HL-60 (cell line): ENCODE measurements at regions not wholly inside any gene's neighbourhood (a gene's known extent, or its start where the extent isn't known, plus 50 kb on each side); places are given as distances from the start of the nearest gene placed in this dataset.
"Not testable (repeated sequence)": the region's sequence is repeated elsewhere in the genome, so short reads cannot be mapped to it uniquely, and the experiment has no call there.

Experiments
- DNase-seq, 2 experiments: peaks; one replicate each; pipeline ENCODE4 v3.0.0-alpha.2; 2010 to 2020; ENCODE audit warnings: low read depth in 1 of 2, low spot score in 1 of 2
- H3K27ac ChIP-seq: fragments of 250-450 bp; sonication (Bioruptor Pico); replicated peaks from 2 replicates; pipeline ENCODE4 v1.5.1; 2020; ENCODE audit warnings: mild to moderate bottlenecking, moderate library complexity
- H3K27me3 ChIP-seq: fragments of 250-450 bp; sonication (Bioruptor Pico); 2 replicates; pipeline ENCODE4 v1.5.1; 2021; ENCODE audit warnings: mild to moderate bottlenecking, moderate library complexity; ENCODE audit not compliant: insufficient read depth, poor library complexity, severe bottlenecking
- H3K4me3 ChIP-seq: replicated peaks from 2 replicates; pipeline ENCODE4 v1.5.1; 2011; ENCODE audit warnings: mild to moderate bottlenecking, control low read depth, low read length; ENCODE audit not compliant: insufficient read depth
- CTCF ChIP-seq: IDR thresholded peaks from one replicate; pipeline ENCODE4 v1.5.1; 2011; ENCODE audit warnings: low read length, control low read depth, inconsistent platforms; ENCODE audit not compliant: insufficient read depth
- GABPA ChIP-seq: IDR thresholded peaks from 2 replicates; pipeline ENCODE4 v1.6.1; 2012; ENCODE audit warnings: low read depth
- POLR2AphosphoS5 ChIP-seq: IDR thresholded peaks from 2 replicates; pipeline ENCODE4 v1.6.1; 2012; ENCODE audit warnings: low read depth
- REST ChIP-seq: IDR thresholded peaks from 2 replicates; pipeline ENCODE4 v1.6.1; 2012; ENCODE audit warnings: low read depth; ENCODE audit not compliant: insufficient replicate concordance
- SPI1 ChIP-seq: IDR thresholded peaks from 2 replicates; pipeline ENCODE4 v1.6.1; 2012; ENCODE audit warnings: low read depth, mild to moderate bottlenecking, borderline replicate concordance

- TF ChIP-seq POLR2AphosphoS5 = no peak
- TF ChIP-seq SPI1 = no peak
- no peak for TF ChIP-seq GABPA
- no peak for TF ChIP-seq CTCF
- TF ChIP-seq REST = no peak
- no peak for DNase-seq
- H3K27ac ChIP-seq = no peak overlapping the region
- no peak overlapping the region for H3K4me3 ChIP-seq
- H3K27me3 ChIP-seq = peaks cover 2% of the 10 kb centered on the region
These were observed 170.3 kb downstream of the HHIPL2 start for GRCh38 chr1:222377428-222378088.

- DNase-seq, H3K27ac ChIP-seq, H3K4me3 ChIP-seq, H3K27me3 ChIP-seq: not testable (repeated sequence)
These were observed 171.1 kb downstream of the HHIPL2 start for GRCh38 chr1:222376791-222377190.

GRCh38 chr1:222375701-222376100 lies 172.2 kb downstream of the HHIPL2 start:
- DNase-seq = no peak

More at GRCh38 chr1:222375701-222376100, 172.2 kb downstream of the HHIPL2 start:
- H3K27me3 ChIP-seq = peaks cover 2% of the 10 kb centered on the region
- no peak overlapping the region for H3K4me3 ChIP-seq
- H3K27ac ChIP-seq = no peak overlapping the region
- TF ChIP-seq CTCF (no peak), SPI1 (no peak), POLR2AphosphoS5 (no peak), GABPA (no peak), REST (no peak)
